ENCODE measurements at regions not wholly inside any gene's neighbourhood (a gene's known extent, or its start where the extent isn't known, plus 50 kb on each side); places are given as distances from the start of the nearest gene placed in this dataset.

DNA sequence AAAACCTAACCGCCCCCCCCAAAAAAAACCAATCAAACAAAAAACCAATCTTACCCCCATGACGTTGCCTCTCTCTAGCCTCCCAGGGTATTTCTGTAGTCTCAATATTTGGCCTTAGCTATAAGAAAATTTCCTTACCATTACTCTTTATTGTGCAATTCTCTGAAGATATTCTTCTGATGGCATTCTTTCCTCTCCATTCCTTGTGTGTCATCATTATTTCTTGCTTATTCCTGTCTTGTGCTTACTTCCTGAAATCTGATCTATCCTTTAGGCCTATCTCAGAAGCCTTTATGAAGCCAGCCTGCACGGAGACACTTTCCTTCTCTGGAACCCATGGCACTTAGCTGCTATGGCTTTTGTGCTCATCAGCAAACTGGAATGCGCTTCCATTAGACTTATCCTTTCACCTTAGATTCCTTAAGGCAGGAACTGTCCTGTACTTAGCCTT lies 65.9 kb upstream of the DDR1 start:
- TF ChIP-seq, protein P1, sequence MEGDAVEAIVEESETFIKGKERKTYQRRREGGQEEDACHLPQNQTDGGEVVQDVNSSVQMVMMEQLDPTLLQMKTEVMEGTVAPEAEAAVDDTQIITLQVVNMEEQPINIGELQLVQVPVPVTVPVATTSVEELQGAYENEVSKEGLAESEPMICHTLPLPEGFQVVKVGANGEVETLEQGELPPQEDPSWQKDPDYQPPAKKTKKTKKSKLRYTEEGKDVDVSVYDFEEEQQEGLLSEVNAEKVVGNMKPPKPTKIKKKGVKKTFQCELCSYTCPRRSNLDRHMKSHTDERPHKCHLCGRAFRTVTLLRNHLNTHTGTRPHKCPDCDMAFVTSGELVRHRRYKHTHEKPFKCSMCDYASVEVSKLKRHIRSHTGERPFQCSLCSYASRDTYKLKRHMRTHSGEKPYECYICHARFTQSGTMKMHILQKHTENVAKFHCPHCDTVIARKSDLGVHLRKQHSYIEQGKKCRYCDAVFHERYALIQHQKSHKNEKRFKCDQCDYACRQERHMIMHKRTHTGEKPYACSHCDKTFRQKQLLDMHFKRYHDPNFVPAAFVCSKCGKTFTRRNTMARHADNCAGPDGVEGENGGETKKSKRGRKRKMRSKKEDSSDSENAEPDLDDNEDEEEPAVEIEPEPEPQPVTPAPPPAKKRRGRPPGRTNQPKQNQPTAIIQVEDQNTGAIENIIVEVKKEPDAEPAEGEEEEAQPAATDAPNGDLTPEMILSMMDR (IDR thresholded peaks at IDR 0.05; ENCODE audit: low read length) = no peak
- TF ChIP-seq EZH2 (IDR thresholded peaks at IDR 0.05; ENCODE audit: borderline replicate concordance, low read length) = no peak

Measured in OCI-LY1 (cell line).